ENCODE measurements at regions not wholly inside any gene's neighbourhood (a gene's known extent, or its start where the extent isn't known, plus 50 kb on each side); places are given as distances from the start of the nearest gene placed in this dataset.

DNA sequence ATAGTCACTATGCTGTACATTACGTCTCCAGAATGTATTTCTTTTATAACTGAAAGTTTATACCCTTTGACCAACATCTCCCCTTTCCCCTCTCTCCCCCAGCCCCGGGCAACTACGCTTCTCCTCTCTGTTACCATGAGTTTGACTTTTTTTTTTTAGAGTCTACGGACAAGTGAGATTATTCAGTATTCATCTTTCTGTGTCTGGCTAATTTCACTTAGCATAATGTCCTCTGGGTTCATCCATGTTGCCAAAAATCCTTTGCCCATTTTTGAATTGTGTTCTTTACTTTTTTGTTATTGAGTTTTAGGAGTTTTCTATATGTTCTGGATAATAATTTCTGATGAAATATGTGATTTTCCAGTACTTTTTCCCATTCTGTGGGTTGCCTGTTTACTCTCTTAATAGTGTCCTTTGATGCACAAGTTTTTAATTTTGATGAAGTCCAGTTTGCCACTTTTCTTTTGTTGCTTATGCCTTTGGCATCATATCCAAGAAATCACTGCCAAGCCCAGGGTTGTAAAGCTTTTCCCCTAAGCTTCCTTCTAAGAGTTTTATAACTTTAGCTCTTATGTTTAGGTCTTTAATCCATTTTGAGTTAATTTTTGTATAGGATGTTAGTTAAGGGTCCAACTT is 126.7 kb upstream of the NSMCE3 start:
- H4K20me1 ChIP-seq (ENCODE audit: control insufficient read depth, insufficient read depth, insufficient read length), result no peaks in the 10 kb centered on the region
- Mint-ChIP-seq H3K27ac (no peak overlapping the region), H3K4me1 (peaks cover 18 to 31% of the 10 kb centered on the region in 2 experiments), H3K4me3 (no peak overlapping the region), H3K9me3 (peaks cover 7 to 9% of the 10 kb centered on the region in 2 experiments), H3K27me3 (ENCODE audit: low read depth) (no peaks in the 10 kb centered on the region), H3K36me3 (ENCODE audit: insufficient read depth in 1 of 3, low read depth in 3 of 3) (peaks cover 0 to 7% (median 5%) of the 10 kb centered on the region in 3 experiments; a peak in 4 of 7 replicates)
- DNase-seq, result no peak
- no peak overlapping the region for H4K5ac ChIP-seq (ENCODE audit: insufficient read length, low read depth, low read length)
- H3K56ac ChIP-seq (ENCODE audit: insufficient read length, low read depth, low read length), result no peak overlapping the region
- H3K9ac ChIP-seq (ENCODE audit: extremely low read depth, insufficient read length, low read length), result no peak overlapping the region
- H3K27ac ChIP-seq (ENCODE audit: insufficient read length, low read depth, low read length), result no peak overlapping the region
- H2AK5ac ChIP-seq (ENCODE audit: insufficient read length, low read length), result no peak overlapping the region
- H3K23me2 ChIP-seq (ENCODE audit: insufficient read length, low read depth, low read length, poor library complexity, severe bottlenecking), result no peaks in the 10 kb centered on the region
- H3K23ac ChIP-seq (ENCODE audit: insufficient read length, low read depth, low read length), result no peak overlapping the region
- WGBS (ENCODE audit: extremely low coverage, insufficient read length, low lambda C conversion rate), result no CpG with 5 or more reads among the region's 4 CpGs
- no peak overlapping the region for H3K4ac ChIP-seq (ENCODE audit: low read depth, low read length)
- TF ChIP-seq CTCF (conservative IDR thresholded peaks at IDR 0.05), result no peak
- H3K9me3 ChIP-seq (ENCODE audit: control insufficient read depth, low read depth, low read length), result no peaks in the 10 kb centered on the region
- no peak overlapping the region for H2AFZ ChIP-seq (ENCODE audit: low read length)
- H2BK12ac ChIP-seq (ENCODE audit: insufficient read length, low read depth, low read length), result no peak overlapping the region
- no peaks in the 10 kb centered on the region for H3K27me3 ChIP-seq (ENCODE audit: insufficient read depth, low read length)
- no peak overlapping the region for H2BK5ac ChIP-seq (ENCODE audit: insufficient read length, low read length)
- H4K91ac ChIP-seq (ENCODE audit: insufficient read length, low read depth, low read length), result no peak overlapping the region
- H3K79me1 ChIP-seq (ENCODE audit: insufficient read depth, low read depth, low read length, poor library complexity, severe bottlenecking), result no peaks in the 10 kb centered on the region
- H3K14ac ChIP-seq (ENCODE audit: insufficient read depth, low read length), result no peak overlapping the region
- no peak overlapping the region for H2BK15ac ChIP-seq (ENCODE audit: low read depth, low read length)
- H3K4me1 ChIP-seq (ENCODE audit: insufficient read depth, low read length), result 0 out of 2 replicates have a peak, but pooled peaks cover 2% of the 10 kb centered on the region
- no peak overlapping the region for H4K8ac ChIP-seq (replicated peaks; ENCODE audit: insufficient read length, low read depth, low read length)
- no peak overlapping the region for H3T11ph ChIP-seq (ENCODE audit: low read length)
- no peaks in the 10 kb centered on the region for H3K79me2 ChIP-seq (ENCODE audit: insufficient read depth, low read length)
- H3K4me2 ChIP-seq (ENCODE audit: insufficient read depth, insufficient read length, low read length), result no peak overlapping the region
- H2BK20ac ChIP-seq (ENCODE audit: low read depth, low read length, poor library complexity, severe bottlenecking), result no peak overlapping the region
- no peak overlapping the region for H3K18ac ChIP-seq (ENCODE audit: insufficient read length, low read depth, low read length)
- no peak overlapping the region for H2BK120ac ChIP-seq (ENCODE audit: low read depth, low read length, poor library complexity, severe bottlenecking)

All from H9 (cell line).